Sigmoid colon (tissue), 4 donors: ENCODE measurements at regions not wholly inside any gene's neighbourhood (a gene's known extent, or its start where the extent isn't known, plus 50 kb on each side); places are given as distances from the start of the nearest gene placed in this dataset.

Source experiments
- EP300 ChIP-seq, 4 donors: sonication (generic); formaldehyde crosslinking; IDR thresholded peaks; one replicate each; pipeline ENCODE4 v1.6.1; 2017; ENCODE audit warnings: antibody characterized with exemption in 4 of 4
- POLR2A ChIP-seq, 2 donors: fragments of 450-650 bp; IDR thresholded peaks; one replicate each; pipeline ENCODE4 v1.6.1; 2016; ENCODE audit warnings: antibody characterized with exemption in 2 of 2, mild to moderate bottlenecking in 2 of 2, moderate library complexity in 2 of 2
- POLR2AphosphoS5 ChIP-seq, 4 donors: sonication (generic); formaldehyde crosslinking; IDR thresholded peaks; one replicate each; pipeline ENCODE4 v1.6.1; 2017; ENCODE audit warnings: antibody characterized with exemption in 4 of 4
- TF ChIP-seq, protein P1 (sequence below), 4 experiments: fragments of 450-650 bp in 3 of 4; fragments of 200-600 bp in 1 of 4; IDR thresholded peaks; one replicate each; pipeline ENCODE4 v1.5.1; 2016 to 2019; ENCODE audit warnings: antibody characterized with exemption in 4 of 4, mild to moderate bottlenecking in 3 of 4, moderate library complexity in 2 of 4

DNA sequence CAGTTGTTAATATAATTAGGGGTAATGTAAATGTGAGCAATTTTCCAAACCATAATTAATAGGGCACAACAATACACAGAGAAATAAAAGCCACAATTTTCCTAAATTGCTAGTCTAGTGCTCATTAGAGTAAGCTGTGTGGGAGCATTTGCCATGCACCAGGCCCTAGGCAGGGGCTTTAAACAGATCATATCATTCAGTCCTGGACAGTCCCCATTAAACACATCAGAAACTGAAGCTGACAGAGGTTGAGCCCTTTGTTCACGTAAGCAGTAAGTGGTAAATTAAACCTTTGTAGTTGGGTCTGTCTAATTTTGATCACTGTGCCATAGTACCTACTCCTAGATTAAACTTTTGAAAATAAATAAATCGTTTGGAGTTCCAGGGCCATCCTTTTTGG lies 931.1 kb downstream of the C6orf118 start:
- TF ChIP-seq, protein P1, sequence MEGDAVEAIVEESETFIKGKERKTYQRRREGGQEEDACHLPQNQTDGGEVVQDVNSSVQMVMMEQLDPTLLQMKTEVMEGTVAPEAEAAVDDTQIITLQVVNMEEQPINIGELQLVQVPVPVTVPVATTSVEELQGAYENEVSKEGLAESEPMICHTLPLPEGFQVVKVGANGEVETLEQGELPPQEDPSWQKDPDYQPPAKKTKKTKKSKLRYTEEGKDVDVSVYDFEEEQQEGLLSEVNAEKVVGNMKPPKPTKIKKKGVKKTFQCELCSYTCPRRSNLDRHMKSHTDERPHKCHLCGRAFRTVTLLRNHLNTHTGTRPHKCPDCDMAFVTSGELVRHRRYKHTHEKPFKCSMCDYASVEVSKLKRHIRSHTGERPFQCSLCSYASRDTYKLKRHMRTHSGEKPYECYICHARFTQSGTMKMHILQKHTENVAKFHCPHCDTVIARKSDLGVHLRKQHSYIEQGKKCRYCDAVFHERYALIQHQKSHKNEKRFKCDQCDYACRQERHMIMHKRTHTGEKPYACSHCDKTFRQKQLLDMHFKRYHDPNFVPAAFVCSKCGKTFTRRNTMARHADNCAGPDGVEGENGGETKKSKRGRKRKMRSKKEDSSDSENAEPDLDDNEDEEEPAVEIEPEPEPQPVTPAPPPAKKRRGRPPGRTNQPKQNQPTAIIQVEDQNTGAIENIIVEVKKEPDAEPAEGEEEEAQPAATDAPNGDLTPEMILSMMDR (IDR thresholded peaks at IDR 0.05) = no peak
- no peak for TF ChIP-seq POLR2A (IDR thresholded peaks at IDR 0.05)
- no peak for TF ChIP-seq EP300 (IDR thresholded peaks at IDR 0.05)
- no peak for TF ChIP-seq POLR2AphosphoS5 (IDR thresholded peaks at IDR 0.05)
